Keratinocyte (primary cell): ENCODE measurements at regions not wholly inside any gene's neighbourhood (a gene's known extent, or its start where the extent isn't known, plus 50 kb on each side); places are given as distances from the start of the nearest gene placed in this dataset.

Experiments used
- CTCF ChIP-seq, 3 experiments: IDR thresholded peaks in 1 of 3; conservative IDR thresholded peaks in 1 of 3; optimal IDR thresholded peaks in 1 of 3; 2 replicates in 2 of 3; 3 replicates in 1 of 3; pipeline versions ENCODE3 to v1.5.1; 2011; ENCODE audit warnings: low read length in 3 of 3, mild to moderate bottlenecking in 3 of 3, moderate library complexity in 2 of 3, control low read depth in 1 of 3, inconsistent platforms in 1 of 3; ENCODE audit not compliant: insufficient read depth in 2 of 3; ENCODE audit errors: extremely low read depth in 1 of 3
- EZH2 ChIP-seq: IDR thresholded peaks from one replicate; pipeline ENCODE4 v1.6.1; 2012; ENCODE audit warnings: inconsistent platforms, mild to moderate bottlenecking, low read length, moderate library complexity

DNA sequence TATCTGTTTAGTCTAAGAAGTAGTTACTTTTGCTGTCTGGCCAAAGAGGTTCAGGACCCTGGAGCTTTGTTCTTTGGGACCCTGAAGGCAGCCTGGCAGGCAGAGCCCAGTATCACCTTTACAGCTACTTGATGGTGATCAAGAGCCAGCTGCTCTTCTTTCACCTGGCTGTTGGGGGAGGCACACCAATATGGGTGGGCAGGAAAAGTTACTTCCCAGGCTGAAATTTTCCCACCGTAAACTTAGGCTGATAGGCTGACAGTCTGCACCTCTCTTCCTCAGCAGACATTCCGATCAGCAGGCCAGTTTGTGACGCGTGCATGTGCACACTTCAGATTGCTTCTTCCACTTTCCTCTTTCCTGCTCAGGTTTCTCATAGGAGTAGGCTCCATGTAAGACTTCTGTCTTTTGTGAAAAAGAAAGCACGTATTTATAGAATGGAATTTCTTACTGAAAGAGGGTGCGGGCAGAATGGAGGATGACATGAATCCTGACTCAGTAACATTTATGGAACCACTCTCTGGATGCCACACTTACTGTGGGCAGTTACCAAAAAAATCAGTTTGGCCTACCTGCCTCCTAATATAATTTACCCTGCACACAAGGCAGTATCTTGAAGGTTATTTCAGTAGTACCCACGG, 223.9 kb upstream of the DMRT1 start:
- TF ChIP-seq CTCF (optimal IDR thresholded peaks at IDR 0.05 in 1 of 3, IDR thresholded peaks at IDR 0.05 in 1 of 3, conservative IDR thresholded peaks at IDR 0.05 in 1 of 3; ENCODE audit: extremely low read depth in 1 of 3, insufficient read depth in 2 of 3, low read length in 3 of 3) = no peak
- TF ChIP-seq EZH2 = no peak
